ENCODE measurements at regions not wholly inside any gene's neighbourhood (a gene's known extent, or its start where the extent isn't known, plus 50 kb on each side); places are given as distances from the start of the nearest gene placed in this dataset.

DNA sequence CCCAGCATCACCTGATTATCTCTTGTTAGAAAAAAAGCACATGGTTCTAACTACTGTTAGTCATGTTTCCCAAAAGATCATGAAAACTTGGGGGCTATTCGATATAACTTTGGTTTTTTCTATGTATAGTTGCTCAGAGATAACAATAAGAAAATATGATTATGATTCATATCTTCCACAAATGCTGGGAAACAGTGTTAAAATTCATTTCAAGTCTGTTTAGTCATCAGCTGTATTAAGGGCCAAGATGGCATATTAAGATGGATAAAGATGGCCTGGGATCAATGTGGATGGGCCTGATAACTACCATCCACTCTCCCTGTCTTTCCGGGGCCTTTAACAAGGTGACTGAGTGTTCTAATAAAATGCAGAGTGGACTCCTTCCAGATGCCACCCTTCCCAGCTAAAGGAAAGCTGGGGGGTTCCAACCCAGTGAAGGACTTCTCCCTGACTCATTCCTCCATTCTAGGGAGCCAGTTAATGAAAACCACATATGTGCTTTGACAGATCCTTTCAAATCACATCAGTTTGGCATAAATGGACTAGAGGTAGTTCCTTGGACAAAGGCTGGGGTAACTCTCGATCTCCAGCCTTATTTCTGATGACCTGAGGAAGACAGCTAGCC is 221.6 kb downstream of the VAPA start:
- H3K27ac ChIP-seq (replicated peaks): no peak overlapping the region
- DNase-seq (ENCODE audit: low read depth in 1 of 2, low spot score in 1 of 2): no peak
- TF ChIP-seq, protein P1, sequence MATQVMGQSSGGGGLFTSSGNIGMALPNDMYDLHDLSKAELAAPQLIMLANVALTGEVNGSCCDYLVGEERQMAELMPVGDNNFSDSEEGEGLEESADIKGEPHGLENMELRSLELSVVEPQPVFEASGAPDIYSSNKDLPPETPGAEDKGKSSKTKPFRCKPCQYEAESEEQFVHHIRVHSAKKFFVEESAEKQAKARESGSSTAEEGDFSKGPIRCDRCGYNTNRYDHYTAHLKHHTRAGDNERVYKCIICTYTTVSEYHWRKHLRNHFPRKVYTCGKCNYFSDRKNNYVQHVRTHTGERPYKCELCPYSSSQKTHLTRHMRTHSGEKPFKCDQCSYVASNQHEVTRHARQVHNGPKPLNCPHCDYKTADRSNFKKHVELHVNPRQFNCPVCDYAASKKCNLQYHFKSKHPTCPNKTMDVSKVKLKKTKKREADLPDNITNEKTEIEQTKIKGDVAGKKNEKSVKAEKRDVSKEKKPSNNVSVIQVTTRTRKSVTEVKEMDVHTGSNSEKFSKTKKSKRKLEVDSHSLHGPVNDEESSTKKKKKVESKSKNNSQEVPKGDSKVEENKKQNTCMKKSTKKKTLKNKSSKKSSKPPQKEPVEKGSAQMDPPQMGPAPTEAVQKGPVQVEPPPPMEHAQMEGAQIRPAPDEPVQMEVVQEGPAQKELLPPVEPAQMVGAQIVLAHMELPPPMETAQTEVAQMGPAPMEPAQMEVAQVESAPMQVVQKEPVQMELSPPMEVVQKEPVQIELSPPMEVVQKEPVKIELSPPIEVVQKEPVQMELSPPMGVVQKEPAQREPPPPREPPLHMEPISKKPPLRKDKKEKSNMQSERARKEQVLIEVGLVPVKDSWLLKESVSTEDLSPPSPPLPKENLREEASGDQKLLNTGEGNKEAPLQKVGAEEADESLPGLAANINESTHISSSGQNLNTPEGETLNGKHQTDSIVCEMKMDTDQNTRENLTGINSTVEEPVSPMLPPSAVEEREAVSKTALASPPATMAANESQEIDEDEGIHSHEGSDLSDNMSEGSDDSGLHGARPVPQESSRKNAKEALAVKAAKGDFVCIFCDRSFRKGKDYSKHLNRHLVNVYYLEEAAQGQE (IDR thresholded peaks at IDR 0.05; ENCODE audit: insufficient replicate concordance, low read depth): no peak
- TF ChIP-seq SPI1 (IDR thresholded peaks at IDR 0.05; ENCODE audit: borderline replicate concordance, low read depth): no peak
- no peak for TF ChIP-seq GABPA (IDR thresholded peaks at IDR 0.05; ENCODE audit: low read depth)
- TF ChIP-seq POLR2AphosphoS5 (IDR thresholded peaks at IDR 0.05; ENCODE audit: low read depth): no peak
- TF ChIP-seq, protein P2, sequence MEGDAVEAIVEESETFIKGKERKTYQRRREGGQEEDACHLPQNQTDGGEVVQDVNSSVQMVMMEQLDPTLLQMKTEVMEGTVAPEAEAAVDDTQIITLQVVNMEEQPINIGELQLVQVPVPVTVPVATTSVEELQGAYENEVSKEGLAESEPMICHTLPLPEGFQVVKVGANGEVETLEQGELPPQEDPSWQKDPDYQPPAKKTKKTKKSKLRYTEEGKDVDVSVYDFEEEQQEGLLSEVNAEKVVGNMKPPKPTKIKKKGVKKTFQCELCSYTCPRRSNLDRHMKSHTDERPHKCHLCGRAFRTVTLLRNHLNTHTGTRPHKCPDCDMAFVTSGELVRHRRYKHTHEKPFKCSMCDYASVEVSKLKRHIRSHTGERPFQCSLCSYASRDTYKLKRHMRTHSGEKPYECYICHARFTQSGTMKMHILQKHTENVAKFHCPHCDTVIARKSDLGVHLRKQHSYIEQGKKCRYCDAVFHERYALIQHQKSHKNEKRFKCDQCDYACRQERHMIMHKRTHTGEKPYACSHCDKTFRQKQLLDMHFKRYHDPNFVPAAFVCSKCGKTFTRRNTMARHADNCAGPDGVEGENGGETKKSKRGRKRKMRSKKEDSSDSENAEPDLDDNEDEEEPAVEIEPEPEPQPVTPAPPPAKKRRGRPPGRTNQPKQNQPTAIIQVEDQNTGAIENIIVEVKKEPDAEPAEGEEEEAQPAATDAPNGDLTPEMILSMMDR (IDR thresholded peaks at IDR 0.05; ENCODE audit: insufficient read depth, low read length): no peak
- peaks cover 30% of the 10 kb centered on the region for H3K27me3 ChIP-seq (ENCODE audit: insufficient read depth, poor library complexity, severe bottlenecking)
- H3K4me3 ChIP-seq (replicated peaks; ENCODE audit: insufficient read depth, low read length): no peak overlapping the region

- H3K27ac ChIP-seq (replicated peaks): no peak overlapping the region
- H3K27me3 ChIP-seq (ENCODE audit: insufficient read depth, poor library complexity, severe bottlenecking): no peaks in the 10 kb centered on the region
- no peak for DNase-seq (ENCODE audit: low read depth in 1 of 2, low spot score in 1 of 2)
- TF ChIP-seq, protein P1 (IDR thresholded peaks at IDR 0.05; ENCODE audit: insufficient replicate concordance, low read depth): no peak
- no peak for TF ChIP-seq GABPA (IDR thresholded peaks at IDR 0.05; ENCODE audit: low read depth)
- H3K4me3 ChIP-seq (replicated peaks; ENCODE audit: insufficient read depth, low read length): no peak overlapping the region
Observed at GRCh38 chr18:10138719-10139118, 224.9 kb downstream of the VAPA start.

DNA sequence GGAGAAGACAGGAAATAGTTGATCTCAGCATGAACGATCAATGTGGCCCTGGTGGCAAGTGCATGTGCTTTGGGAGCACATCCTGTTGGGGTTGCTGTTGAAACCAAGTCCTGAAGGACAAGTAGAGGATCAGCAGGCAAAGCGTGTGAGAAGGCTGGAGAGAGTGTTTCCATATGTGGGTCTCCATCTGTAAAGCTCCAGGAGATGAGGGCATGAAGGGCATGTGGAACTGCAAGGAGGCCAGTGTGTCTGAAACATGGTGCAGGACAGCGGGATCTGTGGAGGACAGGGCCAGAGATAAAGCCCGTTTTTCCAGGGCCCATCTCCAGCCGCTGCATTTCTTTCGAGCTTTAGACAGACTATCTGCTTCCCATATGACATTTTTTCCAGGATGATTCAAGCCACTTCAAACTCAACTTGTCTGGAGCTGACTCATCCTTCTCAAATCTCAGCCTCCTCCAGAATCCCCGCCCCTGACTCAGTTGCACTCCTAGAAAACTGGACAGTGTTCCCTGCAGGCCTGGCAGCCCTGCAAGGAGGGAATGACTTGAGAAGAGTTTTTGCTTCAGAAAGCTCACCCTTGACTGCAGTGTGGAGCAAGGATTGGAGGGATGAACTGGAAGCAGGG is 226.1 kb downstream of the VAPA start:
- Histone ChIP-seq H3K27me3 (ENCODE audit: insufficient read depth, poor library complexity, severe bottlenecking) (no peaks in the 10 kb centered on the region), H3K4me3 (replicated peaks; ENCODE audit: insufficient read depth, low read length) (no peak overlapping the region), H3K27ac (replicated peaks) (no peak overlapping the region)
- TF ChIP-seq GABPA (IDR thresholded peaks at IDR 0.05; ENCODE audit: low read depth) (no peak), POLR2AphosphoS5 (IDR thresholded peaks at IDR 0.05; ENCODE audit: low read depth) (no peak), SPI1 (IDR thresholded peaks at IDR 0.05; ENCODE audit: borderline replicate concordance, low read depth) (no peak)
- TF ChIP-seq, protein P1 (IDR thresholded peaks at IDR 0.05; ENCODE audit: insufficient replicate concordance, low read depth): no peak
- TF ChIP-seq, protein P2 (IDR thresholded peaks at IDR 0.05; ENCODE audit: insufficient read depth, low read length): no peak
- no peak for DNase-seq (ENCODE audit: low read depth in 1 of 2, low spot score in 1 of 2)

Measured in HL-60 (cell line).